H9 (cell line): ENCODE measurements at regions not wholly inside any gene's neighbourhood (a gene's known extent, or its start where the extent isn't known, plus 50 kb on each side); places are given as distances from the start of the nearest gene placed in this dataset.

Source experiments
- DNase-seq: peaks from one replicate; pipeline ENCODE4 v3.0.0-alpha.2; 2017
- H2AFZ ChIP-seq: one replicate; pipeline ENCODE4 v1.6.1; 2013; ENCODE audit warnings: mild to moderate bottlenecking, low read length, control low read depth, moderate library complexity
- H2AK5ac ChIP-seq: 2 replicates; pipeline ENCODE4 v1.6.1; 2013; ENCODE audit warnings: low read length, control low read depth, mixed read lengths; ENCODE audit not compliant: insufficient read length
- H2BK120ac ChIP-seq: one replicate; pipeline ENCODE4 v1.6.1; 2013; ENCODE audit warnings: low read depth, mild to moderate bottlenecking, low read length, control low read depth, inconsistent platforms; ENCODE audit not compliant: poor library complexity, severe bottlenecking
- H2BK12ac ChIP-seq: 2 replicates; pipeline ENCODE4 v1.6.1; 2013; ENCODE audit warnings: low read length, control low read depth, mixed read lengths, low read depth; ENCODE audit not compliant: insufficient read length
- H2BK15ac ChIP-seq: 2 replicates; pipeline ENCODE4 v1.6.1; 2013; ENCODE audit warnings: low read depth, low read length, control low read depth
- H2BK20ac ChIP-seq: one replicate; pipeline ENCODE4 v1.6.1; 2013; ENCODE audit warnings: low read depth, mild to moderate bottlenecking, low read length, control low read depth, inconsistent platforms; ENCODE audit not compliant: poor library complexity, severe bottlenecking
- H2BK5ac ChIP-seq: 2 replicates; pipeline ENCODE4 v1.6.1; 2013; ENCODE audit warnings: low read length, control low read depth, mixed read lengths; ENCODE audit not compliant: insufficient read length
- H3K14ac ChIP-seq: 2 replicates; pipeline ENCODE4 v1.6.1; 2013; ENCODE audit warnings: low read length, control low read depth; ENCODE audit not compliant: insufficient read depth
- H3K18ac ChIP-seq: 2 replicates; pipeline ENCODE4 v1.6.1; 2013; ENCODE audit warnings: low read depth, mild to moderate bottlenecking, mixed read lengths, low read length, control low read depth; ENCODE audit not compliant: insufficient read length
- H3K23ac ChIP-seq: 2 replicates; pipeline ENCODE4 v1.6.1; 2013; ENCODE audit warnings: low read length, control low read depth, mixed read lengths, low read depth; ENCODE audit not compliant: insufficient read length
- H3K23me2 ChIP-seq: 2 replicates; pipeline ENCODE4 v1.6.1; 2013; ENCODE audit warnings: low read depth, mild to moderate bottlenecking, mixed read lengths, low read length, control low read depth; ENCODE audit not compliant: insufficient read length, poor library complexity, severe bottlenecking
- H3K27ac ChIP-seq: 2 replicates; pipeline ENCODE4 v1.5.1; 2013; ENCODE audit warnings: low read length, control low read depth, mixed read lengths, low read depth; ENCODE audit not compliant: insufficient read length
- H3K27me3 ChIP-seq: 2 replicates; pipeline ENCODE4 v1.6.1; 2013; ENCODE audit warnings: low read length, control low read depth, inconsistent platforms; ENCODE audit not compliant: insufficient read depth
- H3K4ac ChIP-seq: 2 replicates; pipeline ENCODE4 v1.6.1; 2013; ENCODE audit warnings: low read depth, mild to moderate bottlenecking, control low read depth, inconsistent platforms, low read length, moderate library complexity
- H3K4me1 ChIP-seq: 2 replicates; pipeline ENCODE4 v1.6.1; 2013; ENCODE audit warnings: low read length, control low read depth, inconsistent platforms; ENCODE audit not compliant: insufficient read depth
- H3K4me2 ChIP-seq: 2 replicates; pipeline ENCODE4 v1.6.1; 2013; ENCODE audit warnings: low read length, control low read depth, mixed read lengths; ENCODE audit not compliant: insufficient read length, insufficient read depth
- H3K56ac ChIP-seq: 2 replicates; pipeline ENCODE4 v1.6.1; 2013; ENCODE audit warnings: low read depth, mild to moderate bottlenecking, mixed read lengths, low read length, control low read depth; ENCODE audit not compliant: insufficient read length
- H3K79me1 ChIP-seq: 2 replicates; pipeline ENCODE4 v1.6.1; 2013; ENCODE audit warnings: low read depth, mild to moderate bottlenecking, moderate library complexity, low read length, control low read depth, inconsistent platforms; ENCODE audit not compliant: insufficient read depth, poor library complexity, severe bottlenecking
- H3K79me2 ChIP-seq: 2 replicates; pipeline ENCODE4 v1.6.1; 2013; ENCODE audit warnings: low read length, control low read depth, inconsistent platforms; ENCODE audit not compliant: insufficient read depth
- H3K9ac ChIP-seq: 2 replicates; pipeline ENCODE4 v1.6.1; 2013; ENCODE audit warnings: low read length, control low read depth, mixed read lengths; ENCODE audit not compliant: insufficient read length; ENCODE audit errors: extremely low read depth
- H3K9me3 ChIP-seq: one replicate; pipeline ENCODE4 v1.6.1; 2013; ENCODE audit warnings: low read depth, low read length, inconsistent platforms; ENCODE audit not compliant: control insufficient read depth
- H3T11ph ChIP-seq: one replicate; pipeline ENCODE4 v1.6.1; 2013; ENCODE audit warnings: mild to moderate bottlenecking, low read length, control low read depth, inconsistent platforms
- H4K20me1 ChIP-seq: one replicate; pipeline ENCODE4 v1.6.1; 2013; ENCODE audit not compliant: control insufficient read depth, insufficient read length, insufficient read depth
- H4K5ac ChIP-seq: 2 replicates; pipeline ENCODE4 v1.6.1; 2013; ENCODE audit warnings: low read depth, mild to moderate bottlenecking, mixed read lengths, low read length, control low read depth; ENCODE audit not compliant: insufficient read length
- H4K8ac ChIP-seq: replicated peaks from 2 replicates; pipeline ENCODE4 v1.6.1; 2013; ENCODE audit warnings: low read length, control low read depth, mixed read lengths, low read depth; ENCODE audit not compliant: insufficient read length
- H4K91ac ChIP-seq: 2 replicates; pipeline ENCODE4 v1.6.1; 2013; ENCODE audit warnings: low read depth, mild to moderate bottlenecking, moderate library complexity, mixed read lengths, low read length, control low read depth; ENCODE audit not compliant: insufficient read length
- H3K27ac Mint-ChIP-seq, 3 experiments: 2 replicates in 2 of 3; 3 replicates in 1 of 3; pipeline ENCODE4 v1.8.0; 2020 to 2021; ENCODE audit warnings: mixed read lengths in 3 of 3, mild to moderate bottlenecking in 1 of 3, moderate library complexity in 1 of 3
- H3K27me3 Mint-ChIP-seq: 2 replicates; pipeline ENCODE4 v1.8.0; 2021; ENCODE audit warnings: low read depth, mild to moderate bottlenecking, moderate library complexity, mixed read lengths
- H3K36me3 Mint-ChIP-seq, 3 experiments: 2 replicates in 2 of 3; 3 replicates in 1 of 3; pipeline ENCODE4 v1.8.0; 2020 to 2021; ENCODE audit warnings: low read depth in 3 of 3, mixed read lengths in 3 of 3; ENCODE audit not compliant: insufficient read depth in 1 of 3
- H3K4me1 Mint-ChIP-seq, 2 experiments: 2 replicates each; pipeline ENCODE4 v1.8.0; 2020; ENCODE audit warnings: mixed read lengths in 2 of 2
- H3K4me3 Mint-ChIP-seq, 2 experiments: 2 replicates in 1 of 2; 3 replicates in 1 of 2; pipeline ENCODE4 v1.8.0; 2020 to 2021; ENCODE audit warnings: mild to moderate bottlenecking in 2 of 2, mixed read lengths in 2 of 2, moderate library complexity in 1 of 2
- H3K9me3 Mint-ChIP-seq, 2 experiments: 2 replicates in 1 of 2; 3 replicates in 1 of 2; pipeline ENCODE4 v1.8.0; 2020; ENCODE audit warnings: mild to moderate bottlenecking in 2 of 2, mixed read lengths in 2 of 2, moderate library complexity in 1 of 2
- WGBS: extraction: QIAGEN DNeasy Blood & Tissue Kit; methylation state at CpG from one replicate; pipeline ENCODE4 v1.1.7; 2013; ENCODE audit warnings: missing lambda C conversion rate, low lambda C conversion rate, mixed read lengths; ENCODE audit not compliant: insufficient read length; ENCODE audit errors: extremely low coverage; 5-methylcytosine and 5-hydroxymethylcytosine counted together
- TF ChIP-seq, protein P1 (sequence below): fragments of 200-600 bp; sonication (generic); conservative IDR thresholded peaks from 3 replicates; pipeline ENCODE4 v1.8.0; 2021; ENCODE audit warnings: antibody characterized with exemption, mild to moderate bottlenecking

DNA sequence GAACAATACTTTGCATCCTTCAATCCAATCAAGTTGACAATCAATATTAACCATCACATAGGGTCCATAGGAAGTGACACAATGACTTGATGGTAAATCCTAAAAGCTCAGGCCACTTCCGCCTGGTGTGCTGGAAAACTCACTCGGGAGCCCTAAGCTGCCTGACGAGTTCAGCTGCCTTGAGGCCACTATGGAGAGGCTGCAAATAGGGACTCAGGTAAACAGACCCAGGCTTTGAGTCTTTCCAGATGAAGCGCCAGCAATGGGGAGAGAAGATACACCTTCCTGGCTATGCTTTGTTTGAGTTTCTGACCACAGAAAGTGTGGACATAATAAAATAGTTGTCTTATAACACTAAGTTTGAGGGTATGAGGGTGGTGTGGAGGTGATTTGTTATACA, 112.6 kb downstream of the GPR63 start:
- Mint-ChIP-seq H3K27me3 (peaks cover 1% of the 10 kb centered on the region; the same call in 1 of the 2 replicates), H3K36me3 (no peaks in the 10 kb centered on the region), H3K27ac (no peak overlapping the region; a peak in 1 of 7 replicates), H3K4me1 (peaks cover 0 to 3% of the 10 kb centered on the region in 2 experiments; a peak in 2 of 4 replicates), H3K9me3 (no peaks in the 10 kb centered on the region), H3K4me3 (no peak overlapping the region)
- Histone ChIP-seq H2BK5ac (no peak overlapping the region), H4K8ac (no peak overlapping the region), H3K27me3 (no peaks in the 10 kb centered on the region), H3K79me1 (no peaks in the 10 kb centered on the region), H2AFZ (no peak overlapping the region), H3K14ac (no peak overlapping the region), H3K4ac (no peak overlapping the region), H2BK12ac (no peak overlapping the region), H3K18ac (no peak overlapping the region), H3K9ac (no peak overlapping the region), H3K23ac (no peak overlapping the region), H3K79me2 (no peaks in the 10 kb centered on the region), H3K56ac (no peak overlapping the region), H3K27ac (no peak overlapping the region), H4K91ac (no peak overlapping the region), H3K4me2 (no peak overlapping the region), H3K4me1 (0 out of 2 replicates have a peak, but pooled peaks cover 3% of the 10 kb centered on the region), H2BK120ac (no peak overlapping the region), H3K23me2 (no peaks in the 10 kb centered on the region), H4K20me1 (no peaks in the 10 kb centered on the region), H2AK5ac (no peak overlapping the region), H2BK20ac (no peak overlapping the region), H4K5ac (no peak overlapping the region), H2BK15ac (no peak overlapping the region), H3T11ph (no peak overlapping the region), H3K9me3 (no peaks in the 10 kb centered on the region)
- TF ChIP-seq, protein P1, sequence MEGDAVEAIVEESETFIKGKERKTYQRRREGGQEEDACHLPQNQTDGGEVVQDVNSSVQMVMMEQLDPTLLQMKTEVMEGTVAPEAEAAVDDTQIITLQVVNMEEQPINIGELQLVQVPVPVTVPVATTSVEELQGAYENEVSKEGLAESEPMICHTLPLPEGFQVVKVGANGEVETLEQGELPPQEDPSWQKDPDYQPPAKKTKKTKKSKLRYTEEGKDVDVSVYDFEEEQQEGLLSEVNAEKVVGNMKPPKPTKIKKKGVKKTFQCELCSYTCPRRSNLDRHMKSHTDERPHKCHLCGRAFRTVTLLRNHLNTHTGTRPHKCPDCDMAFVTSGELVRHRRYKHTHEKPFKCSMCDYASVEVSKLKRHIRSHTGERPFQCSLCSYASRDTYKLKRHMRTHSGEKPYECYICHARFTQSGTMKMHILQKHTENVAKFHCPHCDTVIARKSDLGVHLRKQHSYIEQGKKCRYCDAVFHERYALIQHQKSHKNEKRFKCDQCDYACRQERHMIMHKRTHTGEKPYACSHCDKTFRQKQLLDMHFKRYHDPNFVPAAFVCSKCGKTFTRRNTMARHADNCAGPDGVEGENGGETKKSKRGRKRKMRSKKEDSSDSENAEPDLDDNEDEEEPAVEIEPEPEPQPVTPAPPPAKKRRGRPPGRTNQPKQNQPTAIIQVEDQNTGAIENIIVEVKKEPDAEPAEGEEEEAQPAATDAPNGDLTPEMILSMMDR, result no peak
- WGBS, result no CpG with 5 or more reads among the region's 4 CpGs
- DNase-seq, result no peak
